ENCODE measurements at regions not wholly inside any gene's neighbourhood (a gene's known extent, or its start where the extent isn't known, plus 50 kb on each side); places are given as distances from the start of the nearest gene placed in this dataset.
A peak's percentile ranks its signal among the peaks of the same experiment; 100 is the strongest.

DNA sequence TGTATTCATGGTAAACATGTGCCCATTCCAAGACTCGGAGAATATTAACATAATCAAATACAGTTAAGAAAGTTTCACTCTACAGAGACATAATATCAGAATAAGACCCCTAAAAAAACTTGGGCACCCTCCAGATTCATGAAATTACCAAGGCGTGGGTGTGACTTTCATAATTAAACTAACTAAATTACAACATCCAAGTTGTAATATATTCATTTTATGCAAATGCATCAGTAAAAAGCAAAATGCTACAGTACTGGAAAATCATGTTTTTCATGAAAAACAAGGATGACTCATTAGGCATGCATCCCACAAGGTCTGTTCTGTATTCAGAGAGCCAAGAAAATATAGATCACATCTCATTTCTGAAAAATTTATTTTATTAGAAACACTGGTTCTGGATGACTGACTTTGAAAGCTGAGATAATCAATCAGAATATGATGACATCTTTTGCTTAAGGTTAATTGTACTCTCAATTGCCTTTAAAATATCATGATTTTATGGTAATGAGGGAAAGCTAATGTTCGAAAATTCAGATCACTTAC, 248.8 kb upstream of the SMIM30 start:
- Histone ChIP-seq H4K91ac (ENCODE audit: low read depth, low read length) (no peak overlapping the region), H3K27me3 (ENCODE audit: insufficient read depth, low read length) (no peaks in the 10 kb centered on the region), H2AFZ (ENCODE audit: insufficient read depth, low read length, poor library complexity) (no peak overlapping the region), H2BK12ac (ENCODE audit: low read length) (no peak overlapping the region), H3K4me2 (ENCODE audit: low read length) (no peak overlapping the region), H2AK5ac (ENCODE audit: low read length) (no peak overlapping the region), H3K14ac (ENCODE audit: low read length) (no peak overlapping the region), H3K4me3 (ENCODE audit: low read depth, low read length) (no peak overlapping the region), H2BK5ac (ENCODE audit: low read depth, low read length, poor library complexity) (no peak overlapping the region), H4K8ac (ENCODE audit: low read depth, low read length) (no peak overlapping the region), H3K4me1 (ENCODE audit: control insufficient read depth in 1 of 2, insufficient read depth in 2 of 2, low read length in 2 of 2) (peaks cover 0 to 4% of the 10 kb centered on the region in 2 experiments), H3K9ac (ENCODE audit: low read length) (no peak overlapping the region), H3K36me3 (ENCODE audit: control insufficient read depth in 1 of 2, insufficient read depth in 2 of 2, low read length in 2 of 2) (no peaks in the 10 kb centered on the region), H3K27ac (ENCODE audit: low read depth, low read length) (no peak overlapping the region), H3K79me2 (ENCODE audit: control insufficient read depth, insufficient read depth, low read length, poor library complexity) (no peaks in the 10 kb centered on the region), H4K12ac (ENCODE audit: low read depth, low read length) (no peak overlapping the region), H3K4ac (ENCODE audit: low read depth, low read length) (no peak overlapping the region), H3K23ac (ENCODE audit: low read length) (no peak overlapping the region), H2BK120ac (ENCODE audit: insufficient read depth, low read length, poor library complexity) (no peak overlapping the region), H3K9me3 (ENCODE audit: insufficient read depth, low read depth, low read length) (no peaks in the 10 kb centered on the region), H3K79me1 (ENCODE audit: low read length) (peaks cover 3% of the 10 kb centered on the region), H3K18ac (ENCODE audit: low read length) (no peak overlapping the region)
- no CpG with 5 or more reads among the region's 3 CpGs for WGBS (ENCODE audit: extremely low coverage, insufficient coverage, insufficient read length)
- DNase-seq, result peak; percentile 5 to 81

DNA sequence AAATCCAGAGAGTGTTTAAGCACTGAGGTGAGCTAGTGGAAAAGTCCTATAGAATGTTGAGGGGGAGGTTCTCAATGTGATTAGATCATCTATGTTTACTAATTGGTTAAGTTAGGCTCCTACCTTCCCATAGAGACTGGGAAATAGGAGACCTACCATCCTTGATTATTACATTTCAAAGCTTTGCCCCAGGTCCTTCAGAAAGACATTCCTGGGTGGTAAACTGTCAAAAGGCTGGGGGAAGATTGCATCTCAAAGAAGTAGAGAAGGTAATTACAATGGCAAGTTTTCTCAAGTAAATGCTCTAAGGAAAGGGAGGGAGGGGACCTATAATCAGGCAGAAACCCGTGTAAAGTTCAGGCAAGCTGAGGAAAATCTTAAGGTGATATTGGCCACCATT, 247.8 kb upstream of the SMIM30 start:
- no peak overlapping the region for H2BK5ac ChIP-seq (ENCODE audit: low read depth, low read length, poor library complexity)
- no peak overlapping the region for H3K4me2 ChIP-seq (ENCODE audit: low read length)
- no peaks in the 10 kb centered on the region for H3K9me3 ChIP-seq (ENCODE audit: insufficient read depth, low read depth, low read length)
- H3K27ac ChIP-seq (ENCODE audit: low read depth, low read length), result no peak overlapping the region
- no peak overlapping the region for H3K4me3 ChIP-seq (ENCODE audit: low read depth, low read length)
- H3K18ac ChIP-seq (ENCODE audit: low read length), result no peak overlapping the region
- no peak overlapping the region for H3K23ac ChIP-seq (ENCODE audit: low read length)
- H4K91ac ChIP-seq (ENCODE audit: low read depth, low read length), result no peak overlapping the region
- H2BK12ac ChIP-seq (ENCODE audit: low read length), result no peak overlapping the region
- no peak overlapping the region for H2BK120ac ChIP-seq (ENCODE audit: insufficient read depth, low read length, poor library complexity)
- no peak overlapping the region for H3K14ac ChIP-seq (ENCODE audit: low read length)
- no peak overlapping the region for H4K12ac ChIP-seq (ENCODE audit: low read depth, low read length)
- H3K4me1 ChIP-seq (ENCODE audit: control insufficient read depth in 1 of 2, insufficient read depth in 2 of 2, low read length in 2 of 2), result peaks cover 0 to 4% of the 10 kb centered on the region in 2 experiments
- H2AK5ac ChIP-seq (ENCODE audit: low read length), result no peak overlapping the region
- H2AFZ ChIP-seq (ENCODE audit: insufficient read depth, low read length, poor library complexity), result no peak overlapping the region
- no peaks in the 10 kb centered on the region for H3K36me3 ChIP-seq (ENCODE audit: control insufficient read depth in 1 of 2, insufficient read depth in 2 of 2, low read length in 2 of 2)
- H3K27me3 ChIP-seq (ENCODE audit: insufficient read depth, low read length), result no peaks in the 10 kb centered on the region
- no peak overlapping the region for H3K4ac ChIP-seq (ENCODE audit: low read depth, low read length)
- no peaks in the 10 kb centered on the region for H3K79me2 ChIP-seq (ENCODE audit: control insufficient read depth, insufficient read depth, low read length, poor library complexity)
- WGBS (ENCODE audit: extremely low coverage, insufficient coverage, insufficient read length), result no CpG with 5 or more reads among the region's 1 CpG
- H3K9ac ChIP-seq (ENCODE audit: low read length), result no peak overlapping the region
- peaks cover 3% of the 10 kb centered on the region for H3K79me1 ChIP-seq (ENCODE audit: low read length)
- no peak overlapping the region for H4K8ac ChIP-seq (ENCODE audit: low read depth, low read length)
- no peak for DNase-seq

DNA sequence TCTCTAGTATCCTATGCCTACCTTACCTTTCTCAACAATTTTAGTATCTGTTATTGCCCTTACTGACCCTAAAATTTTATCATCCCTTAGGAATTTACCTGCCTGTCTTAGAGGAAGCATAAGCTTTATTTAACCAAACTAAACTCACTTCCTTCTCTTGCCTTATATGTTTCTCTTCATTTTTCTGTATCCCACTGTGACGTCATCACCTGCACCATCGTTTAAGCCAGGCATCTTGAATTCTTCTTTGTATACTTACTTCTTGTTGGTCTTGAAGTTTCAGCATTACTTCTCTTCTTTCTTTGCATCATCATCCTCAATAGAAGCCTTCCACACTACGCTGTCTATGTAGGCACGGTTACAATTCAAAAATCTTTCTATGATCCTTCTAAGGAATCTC, 231.0 kb upstream of the SMIM30 start:
- Histone ChIP-seq H3K18ac (ENCODE audit: low read length) (no peak overlapping the region), H3K79me2 (ENCODE audit: control insufficient read depth, insufficient read depth, low read length, poor library complexity) (no peaks in the 10 kb centered on the region), H2BK120ac (ENCODE audit: insufficient read depth, low read length, poor library complexity) (no peak overlapping the region), H3K23ac (ENCODE audit: low read length) (no peak overlapping the region), H3K27me3 (ENCODE audit: insufficient read depth, low read length) (no peaks in the 10 kb centered on the region), H2AK5ac (ENCODE audit: low read length) (no peak overlapping the region), H2BK12ac (ENCODE audit: low read length) (no peak overlapping the region), H4K8ac (ENCODE audit: low read depth, low read length) (no peak overlapping the region), H3K79me1 (ENCODE audit: low read length) (no peaks in the 10 kb centered on the region), H3K9me3 (ENCODE audit: insufficient read depth, low read depth, low read length) (no peaks in the 10 kb centered on the region), H3K4me3 (ENCODE audit: low read depth, low read length) (no peak overlapping the region), H3K4me2 (ENCODE audit: low read length) (no peak overlapping the region), H3K9ac (ENCODE audit: low read length) (no peak overlapping the region), H4K91ac (ENCODE audit: low read depth, low read length) (no peak overlapping the region), H2AFZ (ENCODE audit: insufficient read depth, low read length, poor library complexity) (no peak overlapping the region), H4K12ac (ENCODE audit: low read depth, low read length) (no peak overlapping the region), H3K27ac (ENCODE audit: low read depth, low read length) (no peak overlapping the region), H3K4me1 (ENCODE audit: control insufficient read depth in 1 of 2, insufficient read depth in 2 of 2, low read length in 2 of 2) (no peaks in the 10 kb centered on the region), H3K4ac (ENCODE audit: low read depth, low read length) (no peak overlapping the region), H3K14ac (ENCODE audit: low read length) (no peak overlapping the region), H3K36me3 (ENCODE audit: control insufficient read depth in 1 of 2, insufficient read depth in 2 of 2, low read length in 2 of 2) (no peaks in the 10 kb centered on the region), H2BK5ac (ENCODE audit: low read depth, low read length, poor library complexity) (no peak overlapping the region)
- DNase-seq, result no peak
- WGBS (ENCODE audit: extremely low coverage, insufficient coverage, insufficient read length), result no CpG with 5 or more reads among the region's 4 CpGs

DNA sequence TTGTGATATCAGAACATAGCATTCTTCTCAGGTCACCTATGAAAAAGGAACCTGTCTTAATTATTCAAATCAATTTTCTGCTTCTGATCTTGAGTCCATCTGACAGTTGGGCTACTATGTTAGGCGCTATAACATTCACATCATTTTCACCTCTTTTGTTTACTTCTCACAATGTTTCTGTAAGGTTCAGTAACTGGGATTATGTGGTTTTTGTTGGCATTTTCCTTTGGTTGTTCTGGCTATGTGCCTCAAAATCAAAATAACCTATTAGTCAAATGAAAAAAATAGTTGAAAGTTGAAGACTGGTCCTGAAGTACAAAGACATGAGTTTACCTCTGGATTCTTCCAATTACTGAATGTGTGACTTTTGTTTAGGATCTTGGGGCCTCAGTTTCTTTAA, 221.3 kb upstream of the SMIM30 start:
- no peak overlapping the region for H2BK12ac ChIP-seq (ENCODE audit: low read length)
- no peak overlapping the region for H2BK5ac ChIP-seq (ENCODE audit: low read depth, low read length, poor library complexity)
- H3K23ac ChIP-seq (ENCODE audit: low read length), result no peak overlapping the region
- H3K79me1 ChIP-seq (ENCODE audit: low read length), result no peaks in the 10 kb centered on the region
- no peak overlapping the region for H3K14ac ChIP-seq (ENCODE audit: low read length)
- no peak overlapping the region for H4K91ac ChIP-seq (ENCODE audit: low read depth, low read length)
- no peak overlapping the region for H2AFZ ChIP-seq (ENCODE audit: insufficient read depth, low read length, poor library complexity)
- H3K4me2 ChIP-seq (ENCODE audit: low read length), result no peak overlapping the region
- no peak overlapping the region for H3K4ac ChIP-seq (ENCODE audit: low read depth, low read length)
- no peaks in the 10 kb centered on the region for H3K9me3 ChIP-seq (ENCODE audit: insufficient read depth, low read depth, low read length)
- DNase-seq, result no peak
- no peak overlapping the region for H3K27ac ChIP-seq (ENCODE audit: low read depth, low read length)
- no peaks in the 10 kb centered on the region for H3K79me2 ChIP-seq (ENCODE audit: control insufficient read depth, insufficient read depth, low read length, poor library complexity)
- H3K4me1 ChIP-seq (ENCODE audit: control insufficient read depth in 1 of 2, insufficient read depth in 2 of 2, low read length in 2 of 2), result no peaks in the 10 kb centered on the region
- H2BK120ac ChIP-seq (ENCODE audit: insufficient read depth, low read length, poor library complexity), result no peak overlapping the region
- no peak overlapping the region for H3K4me3 ChIP-seq (ENCODE audit: low read depth, low read length)
- no peak overlapping the region for H4K8ac ChIP-seq (ENCODE audit: low read depth, low read length)
- no CpG with 5 or more reads among the region's 1 CpG for WGBS (ENCODE audit: extremely low coverage, insufficient coverage, insufficient read length)
- H2AK5ac ChIP-seq (ENCODE audit: low read length), result no peak overlapping the region
- no peaks in the 10 kb centered on the region for H3K36me3 ChIP-seq (ENCODE audit: control insufficient read depth in 1 of 2, insufficient read depth in 2 of 2, low read length in 2 of 2)
- no peak overlapping the region for H4K12ac ChIP-seq (ENCODE audit: low read depth, low read length)
- no peak overlapping the region for H3K18ac ChIP-seq (ENCODE audit: low read length)
- no peak overlapping the region for H3K9ac ChIP-seq (ENCODE audit: low read length)
- H3K27me3 ChIP-seq (ENCODE audit: insufficient read depth, low read length), result no peaks in the 10 kb centered on the region
